H1 (cell line): ENCODE measurements at regions not wholly inside any gene's neighbourhood (a gene's known extent, or its start where the extent isn't known, plus 50 kb on each side); places are given as distances from the start of the nearest gene placed in this dataset.

Source experiments
- FOSL1 ChIP-seq: IDR thresholded peaks from 2 replicates; pipeline ENCODE4 v1.6.1; 2011; ENCODE audit warnings: mild to moderate bottlenecking, low read depth, low read length, moderate library complexity; ENCODE audit not compliant: insufficient read depth
- POU5F1 ChIP-seq: IDR thresholded peaks from 2 replicates; pipeline ENCODE4 v1.6.1; 2011; ENCODE audit warnings: low read depth, mild to moderate bottlenecking, low read length, moderate library complexity
- TF ChIP-seq, protein P1 (sequence below): IDR thresholded peaks from 2 replicates; pipeline ENCODE4 v1.6.1; 2012; ENCODE audit warnings: low read length, inconsistent platforms

GRCh38 chr7:26001662-26002244 lies 150.2 kb upstream of the NFE2L3 start (continued):
- TF ChIP-seq, protein P1, sequence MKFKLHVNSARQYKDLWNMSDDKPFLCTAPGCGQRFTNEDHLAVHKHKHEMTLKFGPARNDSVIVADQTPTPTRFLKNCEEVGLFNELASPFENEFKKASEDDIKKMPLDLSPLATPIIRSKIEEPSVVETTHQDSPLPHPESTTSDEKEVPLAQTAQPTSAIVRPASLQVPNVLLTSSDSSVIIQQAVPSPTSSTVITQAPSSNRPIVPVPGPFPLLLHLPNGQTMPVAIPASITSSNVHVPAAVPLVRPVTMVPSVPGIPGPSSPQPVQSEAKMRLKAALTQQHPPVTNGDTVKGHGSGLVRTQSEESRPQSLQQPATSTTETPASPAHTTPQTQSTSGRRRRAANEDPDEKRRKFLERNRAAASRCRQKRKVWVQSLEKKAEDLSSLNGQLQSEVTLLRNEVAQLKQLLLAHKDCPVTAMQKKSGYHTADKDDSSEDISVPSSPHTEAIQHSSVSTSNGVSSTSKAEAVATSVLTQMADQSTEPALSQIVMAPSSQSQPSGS = no peak
- TF ChIP-seq FOSL1 (no peak), POU5F1 (no peak)
